Endothelial cell of umbilical vein (primary cell): ENCODE measurements at regions not wholly inside any gene's neighbourhood (a gene's known extent, or its start where the extent isn't known, plus 50 kb on each side); places are given as distances from the start of the nearest gene placed in this dataset.
A peak's percentile ranks its signal among the peaks of the same experiment; 100 is the strongest.

Source experiments
- BruUV-seq: library from RNA; stranded (reverse); fragments of 400-500 nt; replicated peaks from 2 replicates; lab custom pipeline; 2021; lab: Mats Ljungman, UMichigan
- CTCF ChIA-PET: fragments of 300-600, 350-600 bp; sonication (Branson Sonifier 250); formaldehyde crosslinking; loops from one replicate; lab custom pipeline; 2021; ENCODE audit warnings: antibody characterized with exemption, inconsistent platforms; lab: Charles Lee
- POLR2A ChIA-PET: fragments of 300-600, 350-600 bp; sonication (Branson Sonifier 250); formaldehyde crosslinking; loops from one replicate; lab custom pipeline; 2021; ENCODE audit warnings: antibody characterized with exemption, inconsistent platforms; lab: Charles Lee
- DNase-seq: peaks from one replicate; pipeline ENCODE4 v3.0.0-alpha.2; 2011; ENCODE audit warnings: low read depth, low spot score
- FAIRE-seq: peaks from 2 replicates; lab custom pipeline; 2011; peaks lifted over from hg19 to GRCh38; lab: Jason Lieb, UNC
- H2AFZ ChIP-seq: 2 replicates; pipeline ENCODE4 v1.6.0; 2012; ENCODE audit warnings: low read depth, low read length, control low read depth, inconsistent platforms
- H3K27ac ChIP-seq: 2 replicates; pipeline ENCODE4 v1.5.1; 2011; ENCODE audit warnings: low read depth, mild to moderate bottlenecking, control low read depth, low read length, moderate library complexity; ENCODE audit not compliant: insufficient read depth
- H3K27me3 ChIP-seq, 2 experiments: 2 replicates each; pipeline versions ENCODE4 v1.6.0 to v1.6.1; 2011; ENCODE audit warnings: low read length in 2 of 2, mixed read lengths in 1 of 2; ENCODE audit not compliant: control insufficient read depth in 2 of 2, insufficient read depth in 2 of 2
- H3K36me3 ChIP-seq, 2 experiments: 2 replicates in 1 of 2; 3 replicates in 1 of 2; pipeline ENCODE4 v1.5.1; 2011; ENCODE audit warnings: low read length in 2 of 2, mild to moderate bottlenecking in 1 of 2, moderate library complexity in 1 of 2; ENCODE audit not compliant: control insufficient read depth in 2 of 2, insufficient read depth in 2 of 2; ENCODE audit errors: extremely low read depth in 1 of 2
- H3K4me1 ChIP-seq: 3 replicates; pipeline ENCODE4 v1.5.1; 2011; ENCODE audit warnings: mild to moderate bottlenecking, low read length; ENCODE audit not compliant: control insufficient read depth, insufficient read depth; ENCODE audit errors: extremely low read depth
- H3K4me2 ChIP-seq: 2 replicates; pipeline ENCODE4 v1.6.1; 2011; ENCODE audit warnings: low read length, control low read depth, mixed read lengths; ENCODE audit not compliant: insufficient read depth
- H3K4me3 ChIP-seq, 3 experiments: fragments of 200-600 bp in 1 of 3; sonication (generic), shearing (Covaris generic) in 1 of 3; replicated peaks in 1 of 3; 2 replicates each; pipeline ENCODE4 v1.5.1; 2011 to 2016; ENCODE audit warnings: control low read depth in 3 of 3, low read length in 3 of 3, mild to moderate bottlenecking in 2 of 3, inconsistent platforms in 1 of 3, low read depth in 1 of 3, moderate library complexity in 1 of 3; ENCODE audit not compliant: insufficient read depth in 1 of 3
- H3K79me2 ChIP-seq: 2 replicates; pipeline ENCODE4 v1.6.0; 2012; ENCODE audit warnings: low read length, inconsistent platforms; ENCODE audit not compliant: control insufficient read depth, insufficient read depth
- H3K9ac ChIP-seq: replicated peaks from 2 replicates; pipeline ENCODE3; 2011; ENCODE audit warnings: low read length, control low read depth; ENCODE audit not compliant: insufficient read depth; ENCODE audit errors: extremely low read depth
- H3K9me1 ChIP-seq: replicated peaks from 3 replicates; pipeline ENCODE4 v1.6.0; 2011; ENCODE audit warnings: mild to moderate bottlenecking, low read length; ENCODE audit not compliant: control insufficient read depth, insufficient read depth; ENCODE audit errors: extremely low read depth
- H3K9me3 ChIP-seq: replicated peaks from 2 replicates; pipeline ENCODE4 v1.5.1; 2012; ENCODE audit warnings: low read length, inconsistent platforms; ENCODE audit not compliant: control insufficient read depth, insufficient read depth
- H4K20me1 ChIP-seq: replicated peaks from 2 replicates; pipeline ENCODE3; 2011; ENCODE audit warnings: mild to moderate bottlenecking, low read length; ENCODE audit not compliant: control insufficient read depth, insufficient read depth; ENCODE audit errors: extremely low read depth
- EZH2 ChIP-seq: IDR thresholded peaks from 2 replicates; pipeline ENCODE4 v1.6.1; 2012; ENCODE audit warnings: borderline replicate concordance, low read depth, mild to moderate bottlenecking, moderate library complexity, low read length, inconsistent platforms; ENCODE audit not compliant: severe bottlenecking
- FOS ChIP-seq: IDR thresholded peaks from 2 replicates; pipeline ENCODE4 v1.6.1; 2011; ENCODE audit warnings: mild to moderate bottlenecking, low read length, moderate library complexity, borderline replicate concordance; ENCODE audit not compliant: insufficient read depth
- GATA2 ChIP-seq: IDR thresholded peaks from 2 replicates; pipeline ENCODE4 v1.7.0; 2011; ENCODE audit warnings: low read depth, mild to moderate bottlenecking, moderate library complexity, mixed read lengths, low read length; ENCODE audit not compliant: insufficient read length, insufficient read depth
- JUN ChIP-seq: IDR thresholded peaks from 2 replicates; pipeline ENCODE4 v1.6.1; 2011; ENCODE audit warnings: borderline replicate concordance, low read depth; ENCODE audit not compliant: insufficient read length, insufficient read depth
- MYC ChIP-seq: IDR thresholded peaks from one replicate; pipeline ENCODE4 v1.6.1; 2011; ENCODE audit warnings: mild to moderate bottlenecking, low read depth, low read length
- POLR2A ChIP-seq: IDR thresholded peaks from 2 replicates; pipeline ENCODE4 v1.6.1; 2012; ENCODE audit warnings: low read depth, mild to moderate bottlenecking, control low read depth, low read length
- POLR2AphosphoS5 ChIP-seq: IDR thresholded peaks from 2 replicates; pipeline ENCODE4 v1.6.1; 2012; ENCODE audit warnings: low read depth, mild to moderate bottlenecking, control low read depth, low read length, moderate library complexity; ENCODE audit not compliant: insufficient read depth
- dilution Hi-C: fragments of 300-500 bp; cut with MboI; formaldehyde crosslinking; loops from one replicate; pipeline ENCODE4 v1.15.0; 2019; ENCODE audit warnings: low sequenced_read_pairs; ENCODE audit not compliant: extremely low pct_ligation_motif_present
- intact Hi-C: fragments of 100-400 bp; cut with micrococcal nuclease; formaldehyde crosslinking; loops from one replicate; pipeline ENCODE4 v1.10.0; 2022
- TF ChIP-seq, protein P1 (sequence below): IDR thresholded peaks from 2 replicates; pipeline ENCODE4 v1.6.1; 2011; ENCODE audit not compliant: insufficient read depth, insufficient read length
- TF ChIP-seq, protein P2 (sequence below), 2 donors: IDR thresholded peaks; 1 replicate in 1 of 2; 2 replicates in 1 of 2; pipeline ENCODE4 v1.5.1; 2011; ENCODE audit warnings: low read length in 2 of 2, mild to moderate bottlenecking in 2 of 2, moderate library complexity in 2 of 2, control low read depth in 1 of 2, inconsistent platforms in 1 of 2, low read depth in 1 of 2; ENCODE audit not compliant: insufficient read depth in 1 of 2; ENCODE audit errors: extremely low read depth in 1 of 2

DNA sequence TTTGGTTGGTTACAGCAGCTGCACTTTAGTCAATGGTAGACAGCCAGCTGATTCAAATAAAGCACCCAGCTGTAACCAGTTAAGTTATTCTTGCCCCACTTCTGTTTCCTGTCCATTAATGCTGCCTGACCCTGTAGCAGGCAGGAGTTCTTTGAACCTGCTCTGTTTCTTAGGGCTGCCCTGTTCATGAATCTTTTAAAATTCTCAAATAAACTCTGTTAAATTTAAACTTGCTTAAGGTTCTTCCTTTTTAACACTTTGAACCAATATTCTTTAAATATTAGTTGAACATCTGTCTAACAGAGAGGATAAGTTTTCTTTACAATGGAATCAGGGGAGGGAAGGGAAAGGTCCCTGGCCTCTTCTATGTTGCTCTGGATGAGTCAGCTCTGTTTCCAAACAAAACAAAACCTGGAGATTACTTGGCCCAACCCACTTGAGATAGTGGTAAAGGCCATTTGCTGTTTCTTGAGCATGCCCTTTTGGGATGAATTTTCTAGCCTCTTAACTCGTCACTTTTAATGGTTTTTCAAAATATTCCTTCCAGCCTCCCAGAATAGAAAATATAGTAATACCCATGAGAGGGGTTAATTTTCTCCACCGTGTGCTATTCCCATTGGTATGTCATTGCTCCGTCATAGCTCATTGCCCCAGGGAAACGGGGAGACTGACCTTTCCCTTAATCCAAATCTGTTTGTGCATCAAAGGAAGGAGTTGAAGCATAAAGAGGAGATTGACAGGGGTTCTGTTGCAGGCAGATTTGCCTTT, 112.1 kb upstream of the FHL2 start:
- Histone ChIP-seq H3K27ac (no peak overlapping the region), H3K9me1 (no peaks in the 10 kb centered on the region), H4K20me1 (peaks cover 3% of the 10 kb centered on the region), H3K27me3 (peaks cover 11 to 14% of the 10 kb centered on the region in 2 experiments), H3K4me3 (no peak overlapping the region), H3K9ac (no peak overlapping the region), H2AFZ (no peak overlapping the region), H3K36me3 (no peaks in the 10 kb centered on the region), H3K79me2 (no peaks in the 10 kb centered on the region), H3K9me3 (no peaks in the 10 kb centered on the region), H3K4me2 (no peak overlapping the region), H3K4me1 (peaks cover 6% of the 10 kb centered on the region)
- TF ChIP-seq FOS (peak; percentile 60), JUN (no peak)
- TF ChIP-seq, protein P1, sequence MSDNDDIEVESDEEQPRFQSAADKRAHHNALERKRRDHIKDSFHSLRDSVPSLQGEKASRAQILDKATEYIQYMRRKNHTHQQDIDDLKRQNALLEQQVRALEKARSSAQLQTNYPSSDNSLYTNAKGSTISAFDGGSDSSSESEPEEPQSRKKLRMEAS, result no peak
- CTCF ChIA-PET, result interaction anchor here (0.6 to 1.9 kb wide), 3 partner anchors 10 to 166 kb away, joined by 3 to 7 read pairs (median 5); no protein-coding TSS in a partner anchor
- POLR2A ChIA-PET, result no interaction called here
- peak; percentile 44 for DNase-seq
- FAIRE-seq, result peak; percentile 77
- dilution Hi-C loops, result no loop called here
- no TSS peak for BruUV-seq
- intact Hi-C loops, result no loop called here

DNA sequence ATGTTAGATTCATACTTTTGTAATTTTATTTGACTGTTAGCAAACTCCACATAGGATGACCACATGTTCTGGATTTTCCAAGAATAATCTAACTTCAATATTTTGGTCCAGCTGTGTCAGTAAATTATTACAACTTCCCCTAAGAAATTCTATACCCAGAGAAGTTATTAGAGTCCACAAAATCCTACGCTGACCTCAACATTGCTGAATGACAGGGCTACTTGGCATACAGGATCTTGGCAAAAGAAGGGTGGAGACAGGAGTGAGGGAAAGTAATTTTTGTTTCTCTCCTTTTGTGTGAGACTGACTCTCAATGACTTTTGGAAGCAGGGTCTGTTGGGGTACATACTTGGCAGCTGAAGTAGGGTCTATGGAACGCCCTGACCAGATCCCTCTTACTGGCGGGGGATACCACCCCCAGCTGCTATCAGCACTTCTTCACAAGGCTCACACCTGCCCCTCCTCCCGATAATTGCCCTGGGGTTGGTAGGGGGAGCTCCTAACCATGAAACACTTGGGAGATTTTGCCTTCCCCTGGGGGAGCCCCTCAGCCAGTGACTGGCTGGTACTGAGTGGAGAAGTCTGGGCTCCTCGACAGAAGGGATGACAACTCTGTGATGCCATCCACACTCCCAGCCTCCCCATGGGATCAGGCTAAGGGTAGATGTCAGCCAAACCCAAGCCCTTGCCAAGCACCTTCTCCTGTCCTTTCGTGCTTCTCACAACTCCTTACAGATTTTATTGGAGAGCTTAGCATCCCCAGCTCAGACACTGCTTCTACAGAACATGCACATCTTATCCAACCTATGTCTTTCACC, 110.6 kb upstream of the FHL2 start:
- H3K9me1 ChIP-seq, result no peaks in the 10 kb centered on the region
- TF ChIP-seq, protein P1, result no peak
- TF ChIP-seq POLR2AphosphoS5, result no peak
- TF ChIP-seq, protein P2, sequence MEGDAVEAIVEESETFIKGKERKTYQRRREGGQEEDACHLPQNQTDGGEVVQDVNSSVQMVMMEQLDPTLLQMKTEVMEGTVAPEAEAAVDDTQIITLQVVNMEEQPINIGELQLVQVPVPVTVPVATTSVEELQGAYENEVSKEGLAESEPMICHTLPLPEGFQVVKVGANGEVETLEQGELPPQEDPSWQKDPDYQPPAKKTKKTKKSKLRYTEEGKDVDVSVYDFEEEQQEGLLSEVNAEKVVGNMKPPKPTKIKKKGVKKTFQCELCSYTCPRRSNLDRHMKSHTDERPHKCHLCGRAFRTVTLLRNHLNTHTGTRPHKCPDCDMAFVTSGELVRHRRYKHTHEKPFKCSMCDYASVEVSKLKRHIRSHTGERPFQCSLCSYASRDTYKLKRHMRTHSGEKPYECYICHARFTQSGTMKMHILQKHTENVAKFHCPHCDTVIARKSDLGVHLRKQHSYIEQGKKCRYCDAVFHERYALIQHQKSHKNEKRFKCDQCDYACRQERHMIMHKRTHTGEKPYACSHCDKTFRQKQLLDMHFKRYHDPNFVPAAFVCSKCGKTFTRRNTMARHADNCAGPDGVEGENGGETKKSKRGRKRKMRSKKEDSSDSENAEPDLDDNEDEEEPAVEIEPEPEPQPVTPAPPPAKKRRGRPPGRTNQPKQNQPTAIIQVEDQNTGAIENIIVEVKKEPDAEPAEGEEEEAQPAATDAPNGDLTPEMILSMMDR (IDR thresholded peaks at IDR 0.05; ENCODE audit: extremely low read depth in 1 of 2, insufficient read depth in 1 of 2, low read depth in 1 of 2, low read length in 2 of 2), result no peak
- TF ChIP-seq EZH2, result no peak
- TF ChIP-seq JUN, result no peak
- TF ChIP-seq POLR2A, result no peak
- TF ChIP-seq MYC, result no peak
- TF ChIP-seq FOS, result no peak
- no peak for TF ChIP-seq GATA2
- H3K27ac ChIP-seq, result no peak overlapping the region
- dilution Hi-C loops (no loop called here), intact Hi-C loops (no loop called here)
- peaks cover 9 to 11% of the 10 kb centered on the region in 2 experiments for H3K27me3 ChIP-seq
- ChIA-PET POLR2A (no interaction called here), CTCF (no interaction called here)
- DNase-seq (no peak), FAIRE-seq (no peak)
- H3K4me1 ChIP-seq, result peaks cover 6% of the 10 kb centered on the region
- H3K36me3 ChIP-seq, result no peaks in the 10 kb centered on the region
- no peak overlapping the region for H2AFZ ChIP-seq
- H3K79me2 ChIP-seq, result no peaks in the 10 kb centered on the region
- no peaks in the 10 kb centered on the region for H3K9me3 ChIP-seq
- H3K4me2 ChIP-seq, result no peak overlapping the region
- H4K20me1 ChIP-seq, result peaks cover 3% of the 10 kb centered on the region
- no peak overlapping the region for H3K4me3 ChIP-seq
- no TSS peak for BruUV-seq
- H3K9ac ChIP-seq, result no peak overlapping the region
